OCI-LY7 (cell line): ENCODE measurements at regions not wholly inside any gene's neighbourhood (a gene's known extent, or its start where the extent isn't known, plus 50 kb on each side); places are given as distances from the start of the nearest gene placed in this dataset.
"Not testable (repeated sequence)": the region's sequence is repeated elsewhere in the genome, so short reads cannot be mapped to it uniquely, and the experiment has no call there.

Source experiments
- BruUV-seq: library from RNA; stranded (reverse); fragments of 400-500 nt; replicated peaks from 2 replicates; lab custom pipeline; 2021; lab: Mats Ljungman, UMichigan
- CTCF ChIA-PET: fragments of 300-600 bp; sonication (Branson Sonifier 250); formaldehyde crosslinking; loops from one replicate; lab custom pipeline; 2022; ENCODE audit warnings: antibody characterized with exemption; ENCODE audit not compliant: unreplicated experiment; lab: Charles Lee
- POLR2A ChIA-PET: fragments of 300-600 bp; sonication (Branson Sonifier 250); formaldehyde crosslinking; loops from one replicate; lab custom pipeline; 2022; ENCODE audit warnings: antibody characterized with exemption; lab: Charles Lee
- DNase-seq: peaks from one replicate; pipeline ENCODE4 v3.0.0-alpha.2; 2015; ENCODE audit warnings: low spot score
- H2AFZ ChIP-seq: fragments of 200-600 bp; sonication (generic), shearing (Covaris generic); 2 replicates; pipeline ENCODE4 v1.6.1; 2014; ENCODE audit warnings: mild to moderate bottlenecking, antibody characterized with exemption, low read length, moderate library complexity
- H3K27ac ChIP-seq: fragments of 200-600 bp; sonication (generic); 2 replicates; pipeline ENCODE4 v1.5.1; 2014; ENCODE audit warnings: mixed run types, low read depth, mild to moderate bottlenecking, moderate library complexity, low read length, inconsistent platforms; ENCODE audit not compliant: poor library complexity, severe bottlenecking
- H3K36me3 ChIP-seq: fragments of 200-600 bp; sonication (generic); 2 replicates; pipeline ENCODE4 v1.6.1; 2014; ENCODE audit warnings: mild to moderate bottlenecking, antibody characterized with exemption, low read length, moderate library complexity, mixed read lengths; ENCODE audit not compliant: insufficient read depth
- H3K4me1 ChIP-seq: fragments of 200-600 bp; sonication (generic); 2 replicates; pipeline ENCODE4 v1.5.1; 2014; ENCODE audit warnings: mild to moderate bottlenecking, low read length; ENCODE audit not compliant: insufficient read depth, poor library complexity, severe bottlenecking
- H3K4me2 ChIP-seq: fragments of 200-600 bp; sonication (generic); 2 replicates; pipeline ENCODE4 v1.6.1; 2014; ENCODE audit warnings: mild to moderate bottlenecking, low read length
- H3K4me3 ChIP-seq: fragments of 200-600 bp; sonication (generic); 2 replicates; pipeline ENCODE4 v1.5.1; 2014; ENCODE audit warnings: mild to moderate bottlenecking, low read depth, low read length; ENCODE audit not compliant: poor library complexity, severe bottlenecking
- H3K79me2 ChIP-seq: fragments of 200-600 bp; sonication (generic); 2 replicates; pipeline ENCODE4 v1.6.1; 2016; ENCODE audit warnings: low read depth, mild to moderate bottlenecking, low read length, moderate library complexity, mixed read lengths; ENCODE audit not compliant: insufficient read depth
- H3K9me2 ChIP-seq: fragments of 200-600 bp; sonication (generic); 2 replicates; pipeline ENCODE4 v1.6.1; 2016; ENCODE audit warnings: mild to moderate bottlenecking, low read length, mixed read lengths; ENCODE audit not compliant: insufficient read depth
- H3K9me3 ChIP-seq: fragments of 200-600 bp; sonication (generic); 2 replicates; pipeline ENCODE4 v1.6.1; 2014; ENCODE audit warnings: mild to moderate bottlenecking, mixed run types, low read length, mixed read lengths
- H4K20me1 ChIP-seq: fragments of 200-600 bp; sonication (generic); 2 replicates; pipeline ENCODE4 v1.6.1; 2014; ENCODE audit warnings: mild to moderate bottlenecking, antibody characterized with exemption, low read length, moderate library complexity, mixed read lengths; ENCODE audit not compliant: insufficient read depth
- CTCF ChIP-seq: fragments of 200-600 bp; sonication (generic); conservative IDR thresholded peaks from 2 replicates; pipeline ENCODE4 v1.5.1; 2014; ENCODE audit warnings: mild to moderate bottlenecking, antibody characterized with exemption, low read length, moderate library complexity, mixed read lengths
- EZH2phosphoT487 ChIP-seq: fragments of 200-600 bp; sonication (generic); IDR thresholded peaks from 2 replicates; pipeline ENCODE4 v1.6.1; 2018; ENCODE audit warnings: low read depth, borderline replicate concordance, mild to moderate bottlenecking, mixed run types, antibody characterized with exemption, low read length, moderate library complexity, mixed read lengths
- intact Hi-C: fragments of 100-400 bp; cut with micrococcal nuclease; formaldehyde crosslinking; loops from one replicate; pipeline ENCODE4 v1.10.0; 2022; ENCODE audit not compliant: unreplicated experiment

GRCh38 chr5:109550077-109550476, 139.7 kb upstream of the MAN2A1 start:
- no peak for TF ChIP-seq EZH2phosphoT487
- TF ChIP-seq CTCF, result no peak
- Histone ChIP-seq H3K4me3 (no peak overlapping the region), H2AFZ (no peak overlapping the region), H3K9me3 (no peaks in the 10 kb centered on the region), H3K27ac (no peak overlapping the region), H3K9me2 (no peaks in the 10 kb centered on the region), H3K4me2 (no peak overlapping the region), H4K20me1 (no peaks in the 10 kb centered on the region), H3K36me3 (no peaks in the 10 kb centered on the region), H3K4me1 (no peaks in the 10 kb centered on the region), H3K79me2 (no peaks in the 10 kb centered on the region)
- CTCF ChIA-PET, result no interaction called here
- intact Hi-C loops, result no loop called here
- POLR2A ChIA-PET, result interaction anchor here (0.6 kb wide), 1 partner anchor 1577 kb away, joined by 5 read pairs; no protein-coding TSS in a partner anchor
- no peak for DNase-seq
- BruUV-seq, result no TSS peak

GRCh38 chr5:109546461-109546860, 136.7 kb upstream of the PJA2 start:
- TF ChIP-seq CTCF (no peak), EZH2phosphoT487 (no peak)
- CTCF ChIA-PET, result no interaction called here

GRCh38 chr5:109544873-109545272, 135.1 kb upstream of the PJA2 start:
- BruUV-seq, CTCF ChIA-PET, H3K4me2 ChIP-seq, intact Hi-C loops, H3K9me3 ChIP-seq, H3K4me3 ChIP-seq, POLR2A ChIA-PET, H3K4me1 ChIP-seq, H3K9me2 ChIP-seq, H3K79me2 ChIP-seq, H3K36me3 ChIP-seq, H4K20me1 ChIP-seq, H2AFZ ChIP-seq, DNase-seq, H3K27ac ChIP-seq: not testable (repeated sequence)

More at GRCh38 chr5:109546461-109546860, 136.7 kb upstream of the PJA2 start:
- Histone ChIP-seq H4K20me1 (no peaks in the 10 kb centered on the region), H3K9me3 (no peaks in the 10 kb centered on the region), H3K4me1 (no peaks in the 10 kb centered on the region), H2AFZ (no peak overlapping the region), H3K27ac (no peak overlapping the region), H3K79me2 (no peaks in the 10 kb centered on the region), H3K36me3 (no peaks in the 10 kb centered on the region), H3K4me3 (no peak overlapping the region), H3K4me2 (no peak overlapping the region), H3K9me2 (no peaks in the 10 kb centered on the region)
- intact Hi-C loops, result no loop called here
- BruUV-seq, result no TSS peak
- no peak for DNase-seq
- POLR2A ChIA-PET, result no interaction called here

GRCh38 chr5:109538692-109539091, 128.9 kb upstream of the PJA2 start:
- CTCF ChIA-PET, result interaction anchor here (0.6 kb wide), 1 partner anchor 1339 kb away, joined by 3 read pairs; no protein-coding TSS in a partner anchor
- not testable (repeated sequence) for BruUV-seq

GRCh38 chr5:109535090-109535489, 125.3 kb upstream of the PJA2 start:
- H3K9me2 ChIP-seq, POLR2A ChIA-PET, intact Hi-C loops, CTCF ChIA-PET, H3K4me2 ChIP-seq, H2AFZ ChIP-seq, BruUV-seq, H3K4me3 ChIP-seq, DNase-seq, H3K4me1 ChIP-seq, H3K27ac ChIP-seq, H3K79me2 ChIP-seq, H4K20me1 ChIP-seq, H3K9me3 ChIP-seq, H3K36me3 ChIP-seq: not testable (repeated sequence)

More at GRCh38 chr5:109538692-109539091, 128.9 kb upstream of the PJA2 start:
- H3K79me2 ChIP-seq, H3K4me3 ChIP-seq, H2AFZ ChIP-seq, DNase-seq, H4K20me1 ChIP-seq, H3K4me2 ChIP-seq, H3K27ac ChIP-seq, H3K9me2 ChIP-seq, POLR2A ChIA-PET, H3K9me3 ChIP-seq, H3K36me3 ChIP-seq, H3K4me1 ChIP-seq, intact Hi-C loops: not testable (repeated sequence)
